Upper lobe of right lung (tissue), 1 donor: ENCODE measurements at regions not wholly inside any gene's neighbourhood (a gene's known extent, or its start where the extent isn't known, plus 50 kb on each side); places are given as distances from the start of the nearest gene placed in this dataset.

Source experiments
- ATAC-seq: fragments of 200-7000 bp; cut with Tn5 transposase; one replicate; pipeline ENCODE4 v1.9.1; 2020; ENCODE audit warnings: mild to moderate bottlenecking, moderate library complexity
- DNase-seq: peaks from one replicate; pipeline ENCODE4 v3.0.0-alpha.2; 2020
- H3K27ac ChIP-seq: fragments of 200-600 bp; one replicate; pipeline ENCODE4 v1.8.0; 2022
- H3K27me3 ChIP-seq: fragments of 200-600 bp; one replicate; pipeline ENCODE4 v1.8.0; 2022; ENCODE audit warnings: mild to moderate bottlenecking
- H3K36me3 ChIP-seq: fragments of 200-600 bp; one replicate; pipeline ENCODE4 v1.8.0; 2022
- H3K4me1 ChIP-seq: fragments of 200-600 bp; one replicate; pipeline ENCODE4 v1.8.0; 2022
- H3K4me3 ChIP-seq: fragments of 200-600 bp; one replicate; pipeline ENCODE4 v1.8.0; 2022; ENCODE audit warnings: mild to moderate bottlenecking
- H3K9me3 ChIP-seq: fragments of 200-600 bp; one replicate; pipeline ENCODE4 v1.8.0; 2022
- intact Hi-C: fragments of 100-400 bp; cut with DNase I; formaldehyde crosslinking; loops from one replicate; pipeline ENCODE4 v1.11.0; 2022
- TF ChIP-seq, protein P1 (sequence below): fragments of 200-600 bp; IDR thresholded peaks from one replicate; pipeline ENCODE4 v1.8.0; 2022; ENCODE audit warnings: antibody characterized with exemption
- donor health status: DM: no; HTN: yes; CAD: no; lungs with severe emphysema.

DNA sequence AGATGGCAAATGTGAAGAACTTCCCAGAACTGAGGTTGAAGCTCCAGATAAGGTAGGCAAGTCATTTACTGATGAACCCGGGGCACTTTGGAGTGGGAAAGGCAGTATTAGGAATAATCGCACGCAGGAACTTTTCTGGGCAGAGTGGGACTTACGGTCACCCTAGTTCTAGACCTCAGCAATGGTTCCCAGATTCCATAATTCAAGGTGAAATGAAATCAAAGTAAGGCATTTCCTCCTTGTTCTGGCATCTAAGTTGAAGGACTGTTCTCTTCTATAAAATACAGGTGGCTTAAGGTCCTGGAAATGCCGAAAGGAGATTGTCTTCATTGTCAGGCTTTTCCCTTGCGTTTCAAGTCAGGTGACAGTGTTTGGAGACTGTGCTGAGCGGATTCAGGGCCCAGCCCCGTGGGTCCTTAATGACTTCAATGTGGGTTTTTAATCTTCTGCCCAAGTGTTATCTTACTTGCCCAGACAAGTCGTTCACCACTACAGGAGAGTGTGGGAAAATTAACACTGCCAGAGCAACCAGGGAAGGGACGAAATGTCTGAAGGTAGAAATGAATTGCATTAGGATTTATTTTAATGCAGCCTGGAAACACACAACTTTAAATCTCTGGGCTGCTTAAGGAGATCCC lies 52.1 kb upstream of the STOX2 start:
- no peak for DNase-seq
- intact Hi-C loops = no loop called here
- H3K27ac ChIP-seq = no peak overlapping the region
- TF ChIP-seq, protein P1, sequence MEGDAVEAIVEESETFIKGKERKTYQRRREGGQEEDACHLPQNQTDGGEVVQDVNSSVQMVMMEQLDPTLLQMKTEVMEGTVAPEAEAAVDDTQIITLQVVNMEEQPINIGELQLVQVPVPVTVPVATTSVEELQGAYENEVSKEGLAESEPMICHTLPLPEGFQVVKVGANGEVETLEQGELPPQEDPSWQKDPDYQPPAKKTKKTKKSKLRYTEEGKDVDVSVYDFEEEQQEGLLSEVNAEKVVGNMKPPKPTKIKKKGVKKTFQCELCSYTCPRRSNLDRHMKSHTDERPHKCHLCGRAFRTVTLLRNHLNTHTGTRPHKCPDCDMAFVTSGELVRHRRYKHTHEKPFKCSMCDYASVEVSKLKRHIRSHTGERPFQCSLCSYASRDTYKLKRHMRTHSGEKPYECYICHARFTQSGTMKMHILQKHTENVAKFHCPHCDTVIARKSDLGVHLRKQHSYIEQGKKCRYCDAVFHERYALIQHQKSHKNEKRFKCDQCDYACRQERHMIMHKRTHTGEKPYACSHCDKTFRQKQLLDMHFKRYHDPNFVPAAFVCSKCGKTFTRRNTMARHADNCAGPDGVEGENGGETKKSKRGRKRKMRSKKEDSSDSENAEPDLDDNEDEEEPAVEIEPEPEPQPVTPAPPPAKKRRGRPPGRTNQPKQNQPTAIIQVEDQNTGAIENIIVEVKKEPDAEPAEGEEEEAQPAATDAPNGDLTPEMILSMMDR = no peak
- H3K9me3 ChIP-seq = no peaks in the 10 kb centered on the region
- H3K4me1 ChIP-seq = peaks cover 4% of the 10 kb centered on the region
- no peaks in the 10 kb centered on the region for H3K36me3 ChIP-seq
- H3K27me3 ChIP-seq = no peaks in the 10 kb centered on the region
- no peak for ATAC-seq
- no peak overlapping the region for H3K4me3 ChIP-seq

DNA sequence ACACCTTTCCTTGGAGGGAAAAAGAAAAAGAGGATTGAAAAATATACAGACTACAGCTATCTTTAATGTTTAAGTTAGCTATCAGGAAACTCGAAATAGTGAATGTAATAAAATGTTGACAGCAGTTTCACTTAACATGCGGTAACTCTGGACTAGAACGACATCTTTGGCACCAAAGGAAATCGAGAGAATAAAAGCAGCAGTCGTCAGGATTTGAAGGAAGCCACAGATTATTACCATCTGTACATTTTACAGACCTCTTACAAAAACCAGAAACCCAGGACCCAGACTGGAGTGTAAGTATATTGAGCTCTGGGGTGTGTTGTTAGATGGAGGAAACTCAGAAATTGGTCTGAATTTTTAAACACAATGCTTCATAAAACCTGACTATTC lies 51.6 kb upstream of the STOX2 start:
- peaks cover 3% of the 10 kb centered on the region for H3K4me1 ChIP-seq
- H3K27ac ChIP-seq = no peak overlapping the region
- TF ChIP-seq, protein P1 = no peak
- no peak for DNase-seq
- intact Hi-C loops = no loop called here
- H3K9me3 ChIP-seq = no peaks in the 10 kb centered on the region
- no peak for ATAC-seq
- no peaks in the 10 kb centered on the region for H3K27me3 ChIP-seq
- H3K4me3 ChIP-seq = no peak overlapping the region
- H3K36me3 ChIP-seq = no peaks in the 10 kb centered on the region
